SU-DHL-6 (cell line): ENCODE measurements at regions not wholly inside any gene's neighbourhood (a gene's known extent, or its start where the extent isn't known, plus 50 kb on each side); places are given as distances from the start of the nearest gene placed in this dataset.
"Not testable (repeated sequence)": the region's sequence is repeated elsewhere in the genome, so short reads cannot be mapped to it uniquely, and the experiment has no call there.

Experiments
- H2AFZ ChIP-seq: fragments of 200-600 bp; sonication (generic); 2 replicates; pipeline ENCODE4 v1.6.1; 2014; ENCODE audit warnings: low read depth, mild to moderate bottlenecking, moderate library complexity, mixed read lengths, antibody characterized with exemption, low read length; ENCODE audit not compliant: severe bottlenecking
- H3F3A ChIP-seq: fragments of 200-600 bp; shearing (Covaris generic); 2 replicates; pipeline ENCODE4 v1.6.0; 2016; ENCODE audit warnings: antibody characterized with exemption, mild to moderate bottlenecking; ENCODE audit not compliant: insufficient read depth
- H3K27ac ChIP-seq: fragments of 200-600 bp; sonication (generic); 2 replicates; pipeline ENCODE4 v1.5.1; 2016; ENCODE audit warnings: low read depth, mild to moderate bottlenecking, low read length, moderate library complexity, mixed read lengths
- H3K27me3 ChIP-seq: fragments of 200-600 bp; sonication (generic), shearing (Covaris generic); 2 replicates; pipeline ENCODE4 v1.6.0; 2014; ENCODE audit warnings: mild to moderate bottlenecking, low read length
- H3K36me3 ChIP-seq: fragments of 200-600 bp; sonication (generic); 2 replicates; pipeline ENCODE4 v1.6.1; 2014; ENCODE audit warnings: mild to moderate bottlenecking, low read length, mixed read lengths
- H3K4me2 ChIP-seq: fragments of 300-600, 200-600 bp; shearing (Covaris generic), sonication (generic); 2 replicates; pipeline ENCODE4 v1.6.0; 2014; ENCODE audit warnings: low read length, low read depth, mild to moderate bottlenecking; ENCODE audit not compliant: poor library complexity, severe bottlenecking
- H3K4me3 ChIP-seq: fragments of 200-600 bp; sonication (generic); 2 replicates; pipeline ENCODE4 v1.5.1; 2014; ENCODE audit warnings: antibody characterized with exemption, low read length, mild to moderate bottlenecking, mixed read lengths; ENCODE audit not compliant: insufficient read depth, poor library complexity, severe bottlenecking
- H3K79me2 ChIP-seq: fragments of 200-600 bp; sonication (generic); 2 replicates; pipeline ENCODE4 v1.6.1; 2014; ENCODE audit warnings: mild to moderate bottlenecking, low read length, moderate library complexity; ENCODE audit not compliant: insufficient read depth
- H3K9ac ChIP-seq: fragments of 200-600 bp; sonication (generic); 2 replicates; pipeline ENCODE4 v1.7.0; 2014; ENCODE audit warnings: mild to moderate bottlenecking, low read length
- H3K9me2 ChIP-seq: fragments of 200-600 bp; sonication (generic); replicated peaks from 2 replicates; pipeline ENCODE4 v1.6.1; 2014; ENCODE audit warnings: low read length; ENCODE audit not compliant: insufficient read depth
- H3K9me3 ChIP-seq: fragments of 200-600 bp; sonication (generic); 2 replicates; pipeline ENCODE4 v1.6.1; 2014; ENCODE audit warnings: low read length, mixed read lengths; ENCODE audit not compliant: insufficient read depth
- H4K20me1 ChIP-seq: fragments of 200-600 bp; sonication (generic); 2 replicates; pipeline ENCODE4 v1.6.1; 2014; ENCODE audit warnings: low read depth, mild to moderate bottlenecking, antibody characterized with exemption, low read length, moderate library complexity, mixed read lengths
- EZH2phosphoT487 ChIP-seq: fragments of 200-600 bp; sonication (generic), shearing (Covaris generic); conservative IDR thresholded peaks from 2 replicates; pipeline ENCODE4 v1.6.1; 2018; ENCODE audit warnings: mild to moderate bottlenecking, antibody characterized with exemption, low read length, moderate library complexity, mixed read lengths
- TF ChIP-seq, protein P1 (sequence below): fragments of 200-600 bp; sonication (generic); IDR thresholded peaks from one replicate; pipeline ENCODE4 v1.5.1; 2017; ENCODE audit warnings: antibody characterized with exemption, mild to moderate bottlenecking, low read length, moderate library complexity; ENCODE audit not compliant: insufficient read depth, poor library complexity, severe bottlenecking

DNA sequence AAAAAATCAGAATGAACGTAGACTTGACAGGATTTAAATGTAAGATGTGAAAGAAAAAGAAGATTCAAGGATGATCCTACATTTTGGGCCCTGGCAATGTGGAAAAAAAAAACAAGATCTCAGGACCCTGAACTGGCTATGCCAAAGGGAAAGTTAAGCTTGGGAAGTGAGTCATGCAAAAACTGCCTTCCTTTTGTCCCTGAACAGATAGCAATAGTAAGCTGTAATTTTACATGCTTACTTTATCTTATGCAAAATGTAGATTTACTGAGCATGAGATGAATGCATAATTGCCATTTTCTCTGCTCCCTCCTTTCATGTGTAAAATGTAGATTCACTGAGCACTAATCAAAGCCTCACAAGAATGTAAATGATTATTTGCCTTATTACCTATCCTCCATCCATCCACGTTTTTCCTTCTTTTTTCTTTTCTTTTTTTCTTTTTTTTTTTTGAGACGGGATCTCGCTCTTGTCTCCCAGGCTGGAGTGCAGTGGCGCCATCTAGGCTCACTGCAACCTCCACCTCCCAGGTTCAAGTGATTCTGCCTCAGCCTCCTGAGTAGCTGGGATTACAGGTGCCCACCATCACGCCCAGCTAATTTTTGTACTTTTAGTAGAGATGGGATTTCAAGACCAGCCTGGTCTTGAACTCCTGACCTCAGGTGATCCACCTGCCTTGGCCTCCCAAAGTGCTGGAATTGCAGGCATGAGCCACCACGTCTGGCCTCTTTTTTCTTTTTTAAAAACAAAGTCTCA, 122.7 kb upstream of the PARD3 start:
- TF ChIP-seq, protein P1, sequence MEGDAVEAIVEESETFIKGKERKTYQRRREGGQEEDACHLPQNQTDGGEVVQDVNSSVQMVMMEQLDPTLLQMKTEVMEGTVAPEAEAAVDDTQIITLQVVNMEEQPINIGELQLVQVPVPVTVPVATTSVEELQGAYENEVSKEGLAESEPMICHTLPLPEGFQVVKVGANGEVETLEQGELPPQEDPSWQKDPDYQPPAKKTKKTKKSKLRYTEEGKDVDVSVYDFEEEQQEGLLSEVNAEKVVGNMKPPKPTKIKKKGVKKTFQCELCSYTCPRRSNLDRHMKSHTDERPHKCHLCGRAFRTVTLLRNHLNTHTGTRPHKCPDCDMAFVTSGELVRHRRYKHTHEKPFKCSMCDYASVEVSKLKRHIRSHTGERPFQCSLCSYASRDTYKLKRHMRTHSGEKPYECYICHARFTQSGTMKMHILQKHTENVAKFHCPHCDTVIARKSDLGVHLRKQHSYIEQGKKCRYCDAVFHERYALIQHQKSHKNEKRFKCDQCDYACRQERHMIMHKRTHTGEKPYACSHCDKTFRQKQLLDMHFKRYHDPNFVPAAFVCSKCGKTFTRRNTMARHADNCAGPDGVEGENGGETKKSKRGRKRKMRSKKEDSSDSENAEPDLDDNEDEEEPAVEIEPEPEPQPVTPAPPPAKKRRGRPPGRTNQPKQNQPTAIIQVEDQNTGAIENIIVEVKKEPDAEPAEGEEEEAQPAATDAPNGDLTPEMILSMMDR = peak; percentile 17
- not testable (repeated sequence) for H3K4me3 ChIP-seq, H3K27ac ChIP-seq, H3K9me2 ChIP-seq, H4K20me1 ChIP-seq, H3K27me3 ChIP-seq, H3F3A ChIP-seq, H3K36me3 ChIP-seq, H2AFZ ChIP-seq, H3K4me2 ChIP-seq, H3K9ac ChIP-seq, H3K79me2 ChIP-seq, H3K9me3 ChIP-seq

DNA sequence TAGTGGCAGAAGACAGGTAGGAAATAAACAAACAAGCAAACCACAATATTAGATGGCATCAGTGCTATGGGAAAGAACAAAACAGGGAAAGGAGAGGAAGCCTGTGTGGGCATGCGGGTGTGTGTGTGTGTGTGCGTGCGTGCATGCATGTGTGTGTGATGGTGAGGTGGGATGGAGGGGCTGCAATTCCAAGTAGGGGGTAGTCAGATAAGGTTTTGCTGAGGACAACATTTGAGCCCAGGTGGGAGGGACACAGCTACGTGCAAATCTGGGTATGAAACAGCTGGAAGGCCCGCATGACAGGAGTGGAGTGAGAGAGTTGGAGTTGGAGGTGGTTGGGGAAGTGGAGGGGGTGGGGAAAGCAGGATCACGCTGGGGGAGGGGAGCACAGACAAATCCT, 121.0 kb upstream of the PARD3 start:
- H3K27ac ChIP-seq = no peak overlapping the region
- no peaks in the 10 kb centered on the region for H3K9me2 ChIP-seq
- no peak overlapping the region for H3K4me3 ChIP-seq
- no peak overlapping the region for H3K9ac ChIP-seq
- no peaks in the 10 kb centered on the region for H3K79me2 ChIP-seq
- no peaks in the 10 kb centered on the region for H3K27me3 ChIP-seq
- H3K4me2 ChIP-seq = no peak overlapping the region
- no peak overlapping the region for H2AFZ ChIP-seq
- H3K9me3 ChIP-seq = no peaks in the 10 kb centered on the region
- no peak for TF ChIP-seq EZH2phosphoT487
- TF ChIP-seq, protein P1 = no peak
- no peaks in the 10 kb centered on the region for H4K20me1 ChIP-seq
- no peaks in the 10 kb centered on the region for H3K36me3 ChIP-seq
- H3F3A ChIP-seq = no peaks in the 10 kb centered on the region

DNA sequence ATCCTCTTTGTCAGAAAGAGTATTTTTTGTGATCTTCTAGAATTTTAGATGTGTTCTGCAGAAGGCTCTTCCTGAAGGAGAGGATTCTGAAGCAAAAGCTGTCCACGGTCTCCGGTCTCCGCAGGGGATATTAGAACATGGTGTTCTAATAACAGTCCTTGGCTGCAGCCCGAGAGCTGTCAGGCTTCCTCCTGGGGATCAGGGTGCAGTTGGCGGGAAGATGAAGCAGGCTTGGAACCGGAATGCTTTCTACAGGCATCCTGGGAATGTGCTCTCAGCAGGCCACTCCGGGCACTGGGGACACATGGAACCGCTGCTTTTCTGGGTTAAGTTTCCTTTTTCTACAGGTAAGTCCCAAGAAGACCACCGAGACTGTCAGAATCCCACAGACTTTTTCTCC, 118.6 kb upstream of the PARD3 start:
- Histone ChIP-seq H3K9ac (no peak overlapping the region), H3K9me2 (no peaks in the 10 kb centered on the region), H3K27me3 (no peaks in the 10 kb centered on the region), H3K36me3 (no peaks in the 10 kb centered on the region), H3K27ac (no peak overlapping the region), H3F3A (no peaks in the 10 kb centered on the region), H3K79me2 (no peaks in the 10 kb centered on the region), H3K9me3 (no peaks in the 10 kb centered on the region), H3K4me3 (no peak overlapping the region), H2AFZ (no peak overlapping the region), H4K20me1 (no peaks in the 10 kb centered on the region), H3K4me2 (no peak overlapping the region)
- TF ChIP-seq, protein P1 = no peak
- no peak for TF ChIP-seq EZH2phosphoT487
